Effector memory CD4-positive, alpha-beta T cell (primary cell): ENCODE measurements at regions not wholly inside any gene's neighbourhood (a gene's known extent, or its start where the extent isn't known, plus 50 kb on each side); places are given as distances from the start of the nearest gene placed in this dataset.

ENCODE experiments used
- DNase-seq, 3 donors: peaks; one replicate each; pipeline ENCODE4 v3.0.0-alpha.2; 2020
- H3K27ac ChIP-seq: 2 replicates; pipeline ENCODE4 v1.7.0; 2013; ENCODE audit warnings: mild to moderate bottlenecking, low read length, moderate library complexity; ENCODE audit not compliant: insufficient read depth, poor library complexity, severe bottlenecking
- H3K27me3 ChIP-seq: replicated peaks from 2 replicates; pipeline ENCODE4 v1.7.0; 2013; ENCODE audit warnings: mild to moderate bottlenecking, low read length; ENCODE audit not compliant: insufficient read depth, control insufficient read depth, poor library complexity, severe bottlenecking
- H3K36me3 ChIP-seq: 2 replicates; pipeline ENCODE4 v1.7.0; 2013; ENCODE audit warnings: mild to moderate bottlenecking, low read length, moderate library complexity; ENCODE audit not compliant: control insufficient read depth, insufficient read depth
- H3K4me1 ChIP-seq: 2 replicates; pipeline ENCODE4 v1.7.0; 2013; ENCODE audit warnings: low read length, mild to moderate bottlenecking; ENCODE audit not compliant: control insufficient read depth, insufficient read depth, poor library complexity, severe bottlenecking
- H3K4me3 ChIP-seq: 2 replicates; pipeline ENCODE4 v1.7.0; 2013; ENCODE audit warnings: low read length, low read depth, mild to moderate bottlenecking; ENCODE audit not compliant: insufficient read depth, poor library complexity, severe bottlenecking
- H3K9me3 ChIP-seq: 2 replicates; pipeline ENCODE4 v1.7.0; 2013; ENCODE audit warnings: mild to moderate bottlenecking, low read length, moderate library complexity; ENCODE audit not compliant: control insufficient read depth

DNA sequence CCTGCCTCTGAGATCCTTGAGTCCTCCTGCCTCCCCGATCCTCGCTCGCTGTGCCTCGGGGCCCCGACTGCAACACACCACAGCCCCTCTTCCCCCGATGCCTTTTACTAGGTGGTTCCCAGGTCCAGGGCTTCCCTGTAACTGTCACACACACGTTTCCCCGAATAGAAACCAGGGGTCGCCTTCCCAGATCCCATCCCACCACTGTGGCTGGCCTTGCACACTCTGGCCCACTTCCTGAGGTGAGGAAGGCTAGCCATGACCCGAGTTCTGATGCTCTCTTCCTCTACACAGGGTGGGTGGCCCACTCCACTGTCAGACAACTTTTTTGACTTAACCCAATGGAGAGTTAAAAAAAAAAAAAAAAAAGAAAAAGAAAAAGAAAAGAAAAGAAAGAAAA is 139.6 kb upstream of the ASB18 start:
- Histone ChIP-seq H3K36me3 (no peaks in the 10 kb centered on the region), H3K27me3 (no peaks in the 10 kb centered on the region), H3K4me1 (no peaks in the 10 kb centered on the region), H3K27ac (no peak overlapping the region), H3K4me3 (no peak overlapping the region), H3K9me3 (no peaks in the 10 kb centered on the region)
- DNase-seq = no peak

DNA sequence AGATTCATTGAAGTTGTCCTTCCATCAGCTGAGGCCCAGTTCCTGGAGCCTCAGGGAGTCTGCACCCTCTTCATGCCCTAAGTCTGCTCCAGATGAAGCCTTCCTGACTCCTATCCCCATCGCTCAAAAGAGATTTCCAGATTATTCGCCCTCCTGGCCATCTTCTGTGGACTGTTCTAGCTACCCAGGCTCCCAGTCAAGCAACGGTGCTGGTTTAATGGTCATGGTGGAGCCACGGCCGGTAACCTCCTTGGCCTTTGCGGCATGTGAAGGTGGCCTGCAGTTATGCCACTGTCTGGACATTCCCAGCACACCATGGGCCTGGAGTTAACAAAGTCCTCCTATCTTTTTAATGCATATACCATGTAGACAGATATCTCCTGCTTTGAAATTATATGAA is 140.1 kb upstream of the ASB18 start:
- H3K27ac ChIP-seq = no peak overlapping the region
- H3K4me1 ChIP-seq = no peaks in the 10 kb centered on the region
- H3K9me3 ChIP-seq = no peaks in the 10 kb centered on the region
- no peak overlapping the region for H3K4me3 ChIP-seq
- H3K27me3 ChIP-seq = no peaks in the 10 kb centered on the region
- no peak for DNase-seq
- H3K36me3 ChIP-seq = no peaks in the 10 kb centered on the region

DNA sequence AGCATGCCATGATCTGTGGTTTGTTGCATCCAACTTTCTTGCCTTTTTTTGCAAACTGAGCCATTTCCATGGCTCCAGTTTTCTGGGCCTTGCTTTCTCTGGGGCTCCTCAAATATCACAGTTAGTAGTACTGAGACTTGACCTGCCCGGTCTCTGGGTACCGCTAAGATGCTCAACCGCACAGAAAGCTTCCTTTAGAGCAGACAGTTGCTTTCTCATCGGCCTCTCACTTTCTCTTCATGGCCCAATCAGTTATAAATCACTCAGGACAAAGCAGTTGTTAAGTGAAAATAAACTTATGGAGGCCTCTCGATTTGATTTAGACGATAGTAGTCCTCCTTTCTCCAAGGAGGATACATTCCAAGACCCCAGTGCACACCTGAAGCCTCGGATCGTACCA is 141.2 kb upstream of the ASB18 start:
- Histone ChIP-seq H3K27ac (no peak overlapping the region), H3K4me1 (no peaks in the 10 kb centered on the region), H3K36me3 (no peaks in the 10 kb centered on the region), H3K9me3 (no peaks in the 10 kb centered on the region), H3K27me3 (no peaks in the 10 kb centered on the region), H3K4me3 (no peak overlapping the region)
- DNase-seq = no peak

DNA sequence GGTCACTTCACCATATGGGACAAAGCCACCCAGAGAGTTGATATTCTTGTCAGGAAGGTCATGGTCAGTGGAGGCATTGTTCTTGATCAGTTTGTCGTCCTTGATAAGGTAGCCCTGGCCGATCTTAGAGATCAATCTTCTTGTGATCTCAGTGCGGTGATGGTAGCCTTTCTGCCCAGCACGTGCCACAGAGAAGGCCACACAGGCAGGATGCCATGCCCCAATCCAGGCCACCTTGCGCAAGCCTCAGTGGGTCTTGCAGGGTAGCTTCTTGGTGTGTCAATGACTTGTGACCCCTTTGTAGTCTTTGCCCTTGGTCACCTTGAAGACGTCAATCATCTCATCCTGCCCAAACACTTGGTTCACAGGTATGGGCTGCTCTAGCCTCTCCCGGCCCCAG is 143.9 kb upstream of the ASB18 start:
- H3K27me3 ChIP-seq = no peaks in the 10 kb centered on the region
- DNase-seq = no peak

DNA sequence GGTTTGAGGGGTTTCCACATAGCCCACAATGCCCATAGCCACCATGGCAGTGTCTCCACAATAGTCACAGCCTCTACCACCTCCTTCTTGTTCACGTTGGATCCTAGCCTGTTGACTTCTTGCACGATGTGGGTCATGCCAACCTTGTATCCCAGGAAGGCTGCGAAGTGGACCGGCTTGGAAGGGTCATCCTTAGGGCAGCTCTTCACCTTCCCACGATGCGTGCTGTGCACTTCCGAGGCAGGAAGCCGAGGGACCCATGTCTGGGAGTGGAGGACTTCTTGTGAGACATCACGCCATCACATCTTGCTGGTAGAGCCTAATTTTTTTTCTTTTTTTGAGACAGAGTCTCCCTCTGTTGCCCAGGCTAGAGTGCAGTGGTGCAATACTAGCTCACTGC is 144.6 kb upstream of the ASB18 start:
- no peak for DNase-seq
- Histone ChIP-seq H3K4me3 (no peak overlapping the region), H3K36me3 (no peaks in the 10 kb centered on the region)

More for the DNA sequence above, 143.9 kb upstream of the ASB18 start:
- Histone ChIP-seq H3K36me3 (no peaks in the 10 kb centered on the region), H3K4me3 (no peak overlapping the region), H3K4me1 (no peaks in the 10 kb centered on the region), H3K9me3 (no peaks in the 10 kb centered on the region), H3K27ac (no peak overlapping the region)

DNA sequence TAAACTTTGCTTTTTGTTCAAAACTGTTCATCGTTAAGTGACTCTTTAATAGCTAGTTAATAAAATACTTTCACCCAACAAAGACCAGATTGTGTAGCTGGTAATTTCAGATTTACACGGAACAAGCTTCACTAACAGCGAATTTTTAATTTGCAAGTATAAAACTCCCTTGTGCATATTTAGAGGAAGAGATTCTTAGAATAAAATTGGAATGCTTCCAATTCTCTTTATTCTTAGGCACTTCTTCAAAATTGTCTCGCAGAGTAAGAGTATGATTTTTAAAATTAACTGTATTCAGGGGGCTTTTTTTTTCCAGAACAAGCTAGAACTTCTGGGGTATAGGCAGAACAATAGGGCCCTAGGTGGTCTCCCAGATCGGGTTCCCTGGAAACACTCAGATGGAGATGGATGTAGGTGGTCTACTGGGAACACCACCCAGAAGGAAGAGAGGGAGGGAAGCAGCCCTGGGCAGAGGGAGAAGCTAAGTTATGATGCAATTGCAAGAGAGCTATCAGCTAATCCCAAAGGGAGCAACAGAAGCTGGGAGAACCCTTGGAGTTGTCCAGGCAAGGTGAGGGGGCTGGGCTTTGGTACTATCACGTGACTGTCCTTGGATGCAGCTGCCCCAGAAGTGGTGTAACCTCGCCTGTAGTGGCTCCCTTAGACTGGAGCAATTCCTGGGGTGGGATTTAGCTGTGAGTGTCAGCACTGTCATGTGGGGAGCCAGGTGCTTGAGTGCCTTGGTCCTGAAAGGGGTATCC is 151.7 kb upstream of the ASB18 start:
- Histone ChIP-seq H3K4me1 (no peaks in the 10 kb centered on the region), H3K9me3 (no peaks in the 10 kb centered on the region), H3K36me3 (no peaks in the 10 kb centered on the region), H3K4me3 (no peak overlapping the region), H3K27ac (no peak overlapping the region), H3K27me3 (no peaks in the 10 kb centered on the region)
- no peak for DNase-seq

More for the DNA sequence above, 144.6 kb upstream of the ASB18 start:
- H3K27ac ChIP-seq = no peak overlapping the region
- H3K27me3 ChIP-seq = no peaks in the 10 kb centered on the region
- H3K4me1 ChIP-seq = no peaks in the 10 kb centered on the region
- H3K9me3 ChIP-seq = no peaks in the 10 kb centered on the region

DNA sequence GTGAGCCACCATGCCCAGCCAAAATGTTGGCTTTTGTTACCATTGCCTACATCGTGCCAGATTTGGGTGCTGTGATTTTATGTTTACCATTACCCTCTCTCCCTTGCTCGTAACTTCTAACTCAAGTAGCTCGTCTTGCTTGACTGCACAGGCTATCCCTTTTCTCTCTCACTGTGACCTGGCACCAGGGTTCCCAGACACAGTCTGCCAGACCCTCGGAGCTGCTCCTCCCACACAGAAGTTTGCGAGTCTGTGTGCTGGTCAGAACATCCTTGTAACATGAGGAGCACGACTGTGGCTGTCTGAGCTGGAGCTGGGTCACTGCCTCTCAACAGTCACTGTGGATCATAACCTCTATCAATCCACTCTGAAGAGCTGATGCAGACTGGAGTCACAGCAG is 152.5 kb upstream of the ACKR3 start:
- Histone ChIP-seq H3K36me3 (no peaks in the 10 kb centered on the region), H3K9me3 (no peaks in the 10 kb centered on the region), H3K27me3 (no peaks in the 10 kb centered on the region), H3K27ac (no peak overlapping the region), H3K4me1 (no peaks in the 10 kb centered on the region), H3K4me3 (no peak overlapping the region)
- DNase-seq = no peak

DNA sequence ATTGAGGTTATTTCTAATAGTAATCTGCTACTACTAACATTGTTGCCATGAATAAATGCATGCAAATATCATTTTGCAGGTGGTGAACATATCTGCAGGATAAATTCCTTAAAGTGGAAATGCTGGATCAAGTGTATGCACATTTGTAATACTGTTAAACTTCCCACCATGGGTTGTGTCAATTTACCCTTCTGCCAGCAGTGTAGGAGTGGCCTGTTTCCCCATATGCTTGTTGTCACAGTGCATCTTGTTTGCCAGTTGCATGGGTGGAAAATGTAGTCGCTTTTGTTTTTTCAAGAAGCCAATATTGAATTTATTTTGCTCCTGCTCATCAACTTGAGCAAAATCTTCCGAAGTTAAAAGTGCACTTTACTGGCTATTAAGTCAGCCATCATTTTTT is 139.0 kb upstream of the ACKR3 start:
- no peaks in the 10 kb centered on the region for H3K4me1 ChIP-seq
- no peak overlapping the region for H3K27ac ChIP-seq
- DNase-seq = no peak
- no peaks in the 10 kb centered on the region for H3K9me3 ChIP-seq
- H3K27me3 ChIP-seq = no peaks in the 10 kb centered on the region
- no peaks in the 10 kb centered on the region for H3K36me3 ChIP-seq
- no peak overlapping the region for H3K4me3 ChIP-seq

DNA sequence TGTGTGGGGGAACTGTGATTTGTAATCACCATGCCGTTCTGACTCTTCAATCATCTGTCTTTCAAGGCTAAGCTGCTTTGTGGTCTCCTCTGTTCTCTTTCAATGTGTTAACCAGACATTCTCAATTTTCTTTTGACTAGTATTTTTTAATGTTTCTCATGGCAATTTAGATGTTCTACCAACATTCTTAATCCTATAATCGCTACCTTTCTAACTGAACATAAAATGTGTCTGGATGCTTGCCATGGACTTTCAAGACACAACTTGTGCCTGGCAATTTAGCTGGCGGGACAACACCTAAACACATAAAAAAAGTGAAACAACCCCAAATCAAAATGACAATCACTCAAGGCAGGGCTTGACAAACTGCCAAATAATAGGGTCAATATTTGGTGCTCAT is 135.0 kb upstream of the ACKR3 start:
- Histone ChIP-seq H3K36me3 (no peaks in the 10 kb centered on the region), H3K27me3 (no peaks in the 10 kb centered on the region), H3K27ac (no peak overlapping the region), H3K9me3 (no peaks in the 10 kb centered on the region), H3K4me1 (no peaks in the 10 kb centered on the region), H3K4me3 (no peak overlapping the region)
- no peak for DNase-seq

DNA sequence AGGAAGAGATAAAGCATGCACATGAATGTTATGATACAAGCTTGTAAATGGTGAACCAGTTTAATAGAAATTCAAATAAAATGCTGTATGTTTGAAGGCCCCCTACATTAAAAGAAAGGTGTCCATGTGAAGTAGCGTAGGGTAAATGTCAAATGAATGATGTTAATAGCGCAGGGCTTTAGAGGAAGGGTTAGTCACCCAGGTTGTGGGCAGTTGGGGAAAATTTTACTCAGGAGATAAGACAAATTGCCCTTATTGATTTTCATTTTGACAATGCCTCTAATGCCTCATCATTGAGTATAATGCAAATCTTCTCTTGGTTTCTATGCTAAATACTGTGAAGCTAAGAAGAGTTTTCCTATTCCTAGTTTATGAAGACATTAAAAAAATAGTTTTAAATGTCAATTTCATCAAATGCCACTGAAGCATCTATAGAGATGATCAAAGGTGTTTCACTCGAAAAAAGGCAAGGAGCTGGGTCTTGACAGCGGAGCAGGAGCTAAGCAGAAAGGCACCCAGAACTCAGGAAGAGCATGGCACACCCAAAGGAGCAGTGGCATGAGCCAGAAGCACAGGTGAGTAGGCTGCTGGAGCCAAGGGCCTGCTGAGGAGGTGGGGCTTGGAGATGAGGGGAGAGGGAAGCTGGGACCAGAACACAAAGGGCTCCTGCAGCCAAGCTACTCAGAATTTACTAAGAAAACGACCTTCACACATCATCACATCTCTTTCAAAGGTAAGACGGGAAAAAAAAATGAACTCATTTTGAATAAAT is 129.3 kb upstream of the ACKR3 start:
- no peak for DNase-seq
- no peaks in the 10 kb centered on the region for H3K9me3 ChIP-seq
- H3K36me3 ChIP-seq = no peaks in the 10 kb centered on the region
- H3K27ac ChIP-seq = no peak overlapping the region
- H3K4me1 ChIP-seq = no peaks in the 10 kb centered on the region
- H3K4me3 ChIP-seq = no peak overlapping the region
- H3K27me3 ChIP-seq = peaks cover 4% of the 10 kb centered on the region
